Epithelial cell of esophagus (primary cell): ENCODE measurements at regions not wholly inside any gene's neighbourhood (a gene's known extent, or its start where the extent isn't known, plus 50 kb on each side); places are given as distances from the start of the nearest gene placed in this dataset.

Experiments
- DNase-seq: peaks from one replicate; pipeline ENCODE4 v3.0.0; 2010; ENCODE audit warnings: low read depth
- H3K4me3 ChIP-seq: 2 replicates; pipeline ENCODE4 v1.5.1; 2011; ENCODE audit warnings: mild to moderate bottlenecking, low read length, control low read depth
- CTCF ChIP-seq: IDR thresholded peaks from 2 replicates; pipeline ENCODE4 v1.5.1; 2011; ENCODE audit warnings: low read depth, mild to moderate bottlenecking, low read length, control low read depth, inconsistent platforms; ENCODE audit not compliant: insufficient read depth; ENCODE audit errors: missing control alignments

- peak; percentile 13 for DNase-seq
- no peak for TF ChIP-seq CTCF
These were observed 370.2 kb upstream of the MAF start for GRCh38 chr16:79970551-79971236.

DNA sequence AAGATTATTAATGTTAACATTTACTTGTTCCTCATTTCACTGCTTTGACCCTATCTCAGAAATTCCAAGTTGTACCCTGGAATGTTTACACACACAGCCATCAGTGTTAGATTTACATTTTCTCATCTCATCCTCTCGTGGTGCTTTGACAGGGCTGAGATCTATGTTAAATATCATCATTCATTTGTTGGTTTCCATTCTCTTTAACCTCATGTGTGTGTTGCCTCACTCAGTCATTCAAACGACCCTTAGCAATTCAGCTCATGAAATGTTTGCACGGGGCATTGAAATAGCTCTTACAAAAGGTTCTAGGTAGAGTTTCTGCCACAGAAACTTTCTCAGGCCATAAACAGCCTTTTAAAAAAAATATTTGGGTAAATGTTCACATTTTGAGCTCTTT lies 369.6 kb upstream of the MAF start:
- TF ChIP-seq CTCF, result no peak

More at GRCh38 chr16:79970551-79971236, 370.2 kb upstream of the MAF start:
- no peak overlapping the region for H3K4me3 ChIP-seq

GRCh38 chr16:79969458-79969857 lies 368.9 kb upstream of the MAF start:
- DNase-seq, result no peak
- H3K4me3 ChIP-seq, result no peak overlapping the region
- no peak for TF ChIP-seq CTCF

More for the DNA sequence above, 369.6 kb upstream of the MAF start:
- H3K4me3 ChIP-seq, result no peak overlapping the region
- no peak for DNase-seq

GRCh38 chr16:79966226-79966625 lies 365.7 kb upstream of the MAF start:
- no peak for DNase-seq
- H3K4me3 ChIP-seq, result no peak overlapping the region
- no peak for TF ChIP-seq CTCF

DNA sequence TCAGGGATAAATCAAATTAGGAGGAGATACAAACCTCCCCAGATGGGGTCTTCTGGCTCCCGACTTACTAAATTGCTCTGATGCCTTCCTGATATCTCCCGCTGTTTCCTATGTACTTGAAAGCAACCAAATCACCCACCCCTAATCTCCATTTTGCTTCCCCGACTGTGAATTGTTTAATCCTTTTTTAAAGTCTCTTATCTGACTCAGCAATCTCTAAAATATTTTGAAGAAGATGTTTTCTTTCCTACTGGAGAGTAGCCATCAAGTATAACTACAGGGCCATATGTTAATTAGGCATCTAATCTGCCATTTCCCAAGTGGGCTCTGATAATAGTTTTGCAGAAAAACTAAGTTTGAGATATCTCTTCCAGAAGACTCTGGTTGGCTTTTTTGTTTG lies 365.2 kb upstream of the MAF start:
- no peak for TF ChIP-seq CTCF
- no peak for DNase-seq
- H3K4me3 ChIP-seq, result no peak overlapping the region

GRCh38 chr16:79964104-79964503 lies 363.6 kb upstream of the MAF start:
- DNase-seq, result no peak
- TF ChIP-seq CTCF, result no peak
- H3K4me3 ChIP-seq, result no peak overlapping the region

GRCh38 chr16:79962962-79963361 lies 362.4 kb upstream of the MAF start:
- H3K4me3 ChIP-seq, result no peak overlapping the region
- DNase-seq, result no peak
- no peak for TF ChIP-seq CTCF
